ENCODE measurements at regions not wholly inside any gene's neighbourhood (a gene's known extent, or its start where the extent isn't known, plus 50 kb on each side); places are given as distances from the start of the nearest gene placed in this dataset.

DNA sequence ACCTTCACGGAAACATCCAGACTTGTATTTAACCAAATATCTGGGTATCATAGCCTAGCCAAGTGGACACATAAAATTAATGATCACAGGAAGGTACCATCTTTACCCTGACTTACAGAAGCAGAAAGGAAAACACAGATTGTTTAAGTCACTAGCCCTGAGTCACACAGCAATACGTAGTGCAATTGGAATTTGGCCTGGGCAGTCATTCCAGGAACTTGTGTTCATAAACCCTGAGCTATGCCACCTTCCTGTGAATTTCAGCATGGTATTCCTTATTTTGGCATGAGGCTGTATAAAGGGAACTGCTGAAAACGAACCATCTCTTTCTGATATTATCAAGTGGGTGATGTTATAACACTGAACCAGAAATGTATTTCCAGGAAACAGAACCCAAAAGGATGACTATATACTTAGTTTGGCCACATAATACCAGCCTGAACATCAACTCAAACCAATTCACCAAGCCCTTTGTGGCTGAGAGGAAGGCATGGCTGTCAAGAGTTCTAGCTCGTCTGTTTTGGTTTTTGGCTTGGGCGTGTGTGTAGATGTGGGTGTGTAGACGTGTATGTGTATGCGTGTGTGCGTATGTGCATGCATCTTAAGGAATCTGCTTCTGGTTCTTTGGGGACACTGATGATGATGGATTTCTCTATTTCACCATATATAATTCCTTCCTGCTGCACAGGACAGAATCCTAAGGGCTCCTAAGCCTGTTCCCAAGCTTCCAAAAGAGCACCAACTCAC, 533.4 kb upstream of the ID2 start:
- peak; percentile 34 for DNase-seq
- Histone ChIP-seq H3K4me3 (no peak overlapping the region), H3K27ac (peak overlapping the region; percentile 13 to 70 (median 52)), H3K27me3 (no peaks in the 10 kb centered on the region), H3K9me3 (no peaks in the 10 kb centered on the region), H3K36me3 (no peaks in the 10 kb centered on the region), H3K4me1 (peaks cover 6 to 27% (median 12%) of the 10 kb centered on the region in 4 donors)
- intact Hi-C loops (cut with DNase I; ENCODE audit: low total_unique reads) (no loop called here), in situ Hi-C loops (cut with MboI; ENCODE audit: low pct_ligation_motif_present in 1 of 4, low pct_unique_long_range_greater_than_20kb in 1 of 4, low sequenced_read_pairs in 3 of 4) (no loop called here)
- TF ChIP-seq, protein P1, sequence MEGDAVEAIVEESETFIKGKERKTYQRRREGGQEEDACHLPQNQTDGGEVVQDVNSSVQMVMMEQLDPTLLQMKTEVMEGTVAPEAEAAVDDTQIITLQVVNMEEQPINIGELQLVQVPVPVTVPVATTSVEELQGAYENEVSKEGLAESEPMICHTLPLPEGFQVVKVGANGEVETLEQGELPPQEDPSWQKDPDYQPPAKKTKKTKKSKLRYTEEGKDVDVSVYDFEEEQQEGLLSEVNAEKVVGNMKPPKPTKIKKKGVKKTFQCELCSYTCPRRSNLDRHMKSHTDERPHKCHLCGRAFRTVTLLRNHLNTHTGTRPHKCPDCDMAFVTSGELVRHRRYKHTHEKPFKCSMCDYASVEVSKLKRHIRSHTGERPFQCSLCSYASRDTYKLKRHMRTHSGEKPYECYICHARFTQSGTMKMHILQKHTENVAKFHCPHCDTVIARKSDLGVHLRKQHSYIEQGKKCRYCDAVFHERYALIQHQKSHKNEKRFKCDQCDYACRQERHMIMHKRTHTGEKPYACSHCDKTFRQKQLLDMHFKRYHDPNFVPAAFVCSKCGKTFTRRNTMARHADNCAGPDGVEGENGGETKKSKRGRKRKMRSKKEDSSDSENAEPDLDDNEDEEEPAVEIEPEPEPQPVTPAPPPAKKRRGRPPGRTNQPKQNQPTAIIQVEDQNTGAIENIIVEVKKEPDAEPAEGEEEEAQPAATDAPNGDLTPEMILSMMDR (IDR thresholded peaks at IDR 0.05), result no peak
- TF ChIP-seq POLR2A (IDR thresholded peaks at IDR 0.05) (no peak), POLR2AphosphoS5 (IDR thresholded peaks at IDR 0.05) (no peak), EP300 (IDR thresholded peaks at IDR 0.05; ENCODE audit: low read depth) (no peak)
- 78 to 89% methylated on average over 7 to 8 of the region's 8 CpGs for WGBS, 2 donors (ENCODE audit: low coverage in 1 of 2)

- Histone ChIP-seq H3K4me3 (no peak overlapping the region), H3K27me3 (no peaks in the 10 kb centered on the region), H3K4me1 (peaks cover 6 to 27% (median 12%) of the 10 kb centered on the region in 4 donors), H3K36me3 (no peaks in the 10 kb centered on the region), H3K9me3 (no peaks in the 10 kb centered on the region), H3K27ac (peak overlapping the region; percentile 13 to 70 (median 62))
- intact Hi-C loops (cut with DNase I; ENCODE audit: low total_unique reads), result no loop called here
- 81 to 88% methylated on average over 3 to 5 of the region's 5 CpGs for WGBS, 2 donors (ENCODE audit: low coverage in 1 of 2)
- DNase-seq, result no peak
- TF ChIP-seq, protein P1 (IDR thresholded peaks at IDR 0.05), result no peak
- TF ChIP-seq EP300 (IDR thresholded peaks at IDR 0.05; ENCODE audit: low read depth) (no peak), POLR2A (IDR thresholded peaks at IDR 0.05) (no peak), POLR2AphosphoS5 (IDR thresholded peaks at IDR 0.05) (no peak)
- in situ Hi-C loops (cut with MboI; ENCODE audit: low pct_ligation_motif_present in 1 of 4, low pct_unique_long_range_greater_than_20kb in 1 of 4, low sequenced_read_pairs in 3 of 4), result no loop called here
These were observed 532.9 kb upstream of the ID2 start for GRCh38 chr2:8149007-8149405.

DNA sequence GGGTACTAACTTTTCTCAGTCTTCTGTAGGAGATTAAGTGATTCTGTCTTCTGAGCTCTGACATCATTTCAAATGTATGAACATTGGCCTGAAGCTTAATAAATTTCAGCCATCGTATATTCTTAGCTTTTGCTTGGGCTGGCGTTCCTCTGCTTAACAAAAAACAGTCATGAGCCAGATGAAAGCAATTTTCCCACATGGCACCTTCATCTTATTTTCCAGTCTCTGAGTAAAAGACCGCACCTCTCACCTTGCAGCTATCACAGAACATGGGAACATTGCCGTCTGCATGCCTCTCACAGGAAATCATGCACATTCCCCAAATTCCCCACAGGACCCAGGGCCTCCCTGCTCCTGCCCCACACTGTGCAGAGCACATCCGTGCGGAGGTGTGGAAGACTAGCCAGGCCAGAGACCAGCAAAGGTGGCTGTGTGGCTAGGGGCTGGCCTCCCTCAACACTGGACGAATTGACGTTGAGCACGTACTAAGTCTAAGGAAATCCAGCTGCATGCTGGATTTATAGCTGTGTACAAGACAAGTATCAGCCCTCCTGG, 531.8 kb upstream of the ID2 start:
- WGBS, 2 donors (ENCODE audit: low coverage in 1 of 2), result 73 to 83% methylated on average over 2 to 8 of the region's 9 CpGs
- Histone ChIP-seq H3K4me1 (peaks cover 6 to 19% (median 12%) of the 10 kb centered on the region in 4 donors), H3K27me3 (no peaks in the 10 kb centered on the region), H3K36me3 (no peaks in the 10 kb centered on the region), H3K27ac (peak overlapping the region in 3 of 4 donors; percentile 60 to 70 (median 64)), H3K4me3 (no peak overlapping the region), H3K9me3 (no peaks in the 10 kb centered on the region)
- TF ChIP-seq, protein P1 (IDR thresholded peaks at IDR 0.05), result no peak
- TF ChIP-seq POLR2A (IDR thresholded peaks at IDR 0.05), result no peak
- no peak for TF ChIP-seq POLR2AphosphoS5 (IDR thresholded peaks at IDR 0.05)
- TF ChIP-seq EP300 (IDR thresholded peaks at IDR 0.05; ENCODE audit: low read depth), result no peak
- DNase-seq, result no peak
- in situ Hi-C loops (cut with MboI; ENCODE audit: low pct_ligation_motif_present in 1 of 4, low pct_unique_long_range_greater_than_20kb in 1 of 4, low sequenced_read_pairs in 3 of 4), result no loop called here
- intact Hi-C loops (cut with DNase I; ENCODE audit: low total_unique reads), result loop anchor here (5.0 kb wide), 1 partner anchor 527 kb away; no protein-coding TSS in a partner anchor

GRCh38 chr2:8151888-8152287, 530.0 kb upstream of the ID2 start:
- intact Hi-C loops (cut with DNase I; ENCODE audit: low total_unique reads), result loop anchor here (5.0 kb wide), 1 partner anchor 525 kb away; no protein-coding TSS in a partner anchor
- Histone ChIP-seq H3K27me3 (no peaks in the 10 kb centered on the region), H3K36me3 (no peaks in the 10 kb centered on the region), H3K27ac (no peak overlapping the region), H3K4me3 (no peak overlapping the region), H3K9me3 (no peaks in the 10 kb centered on the region), H3K4me1 (peaks cover 0 to 9% (median 3%) of the 10 kb centered on the region in 4 donors)
- 91 to 95% methylated on average over 2 of the region's 2 CpGs for WGBS, 2 donors (ENCODE audit: low coverage in 1 of 2)
- no peak for DNase-seq
- TF ChIP-seq, protein P1 (IDR thresholded peaks at IDR 0.05), result no peak
- TF ChIP-seq POLR2AphosphoS5 (IDR thresholded peaks at IDR 0.05) (no peak), EP300 (IDR thresholded peaks at IDR 0.05; ENCODE audit: low read depth) (no peak), POLR2A (IDR thresholded peaks at IDR 0.05) (no peak)
- in situ Hi-C loops (cut with MboI; ENCODE audit: low pct_ligation_motif_present in 1 of 4, low pct_unique_long_range_greater_than_20kb in 1 of 4, low sequenced_read_pairs in 3 of 4), result no loop called here
